Skeletal muscle cell (primary cell): ENCODE measurements at regions not wholly inside any gene's neighbourhood (a gene's known extent, or its start where the extent isn't known, plus 50 kb on each side); places are given as distances from the start of the nearest gene placed in this dataset.
"Not testable (repeated sequence)": the region's sequence is repeated elsewhere in the genome, so short reads cannot be mapped to it uniquely, and the experiment has no call there.

ENCODE experiments used
- DNase-seq: peaks from one replicate; pipeline ENCODE4 v3.0.0-alpha.2; 2010; ENCODE audit warnings: low read depth
- H3K4me3 ChIP-seq: 2 replicates; pipeline ENCODE4 v1.5.1; 2011; ENCODE audit warnings: low read depth, mild to moderate bottlenecking, control low read depth, low read length, moderate library complexity

- DNase-seq, result no peak
- no peak overlapping the region for H3K4me3 ChIP-seq
Observed at GRCh38 chr13:50179977-50180376, 164.7 kb downstream of the KCNRG start.

GRCh38 chr13:50185769-50186763 lies 170.8 kb downstream of the KCNRG start:
- not testable (repeated sequence) for H3K4me3 ChIP-seq, DNase-seq

GRCh38 chr13:50187352-50188029 lies 172.2 kb downstream of the KCNRG start:
- DNase-seq, result no peak
- no peak overlapping the region for H3K4me3 ChIP-seq

GRCh38 chr13:50188696-50189095 lies 173.5 kb downstream of the KCNRG start:
- no peak for DNase-seq

GRCh38 chr13:50189450-50189849 lies 174.2 kb downstream of the KCNRG start:
- no peak for DNase-seq

More at GRCh38 chr13:50188696-50189095, 173.5 kb downstream of the KCNRG start:
- no peak overlapping the region for H3K4me3 ChIP-seq

GRCh38 chr13:50191004-50191403 lies 175.8 kb downstream of the KCNRG start:
- no peak for DNase-seq
- no peak overlapping the region for H3K4me3 ChIP-seq

More at GRCh38 chr13:50189450-50189849, 174.2 kb downstream of the KCNRG start:
- no peak overlapping the region for H3K4me3 ChIP-seq

- DNase-seq, result no peak
- no peak overlapping the region for H3K4me3 ChIP-seq
Observed at GRCh38 chr13:50192272-50192813, 177.1 kb downstream of the KCNRG start.

- no peak overlapping the region for H3K4me3 ChIP-seq
- DNase-seq, result no peak
Observed at GRCh38 chr13:50195045-50195444, 179.8 kb downstream of the KCNRG start.

- no peak overlapping the region for H3K4me3 ChIP-seq
- no peak for DNase-seq
Observed at GRCh38 chr13:50196118-50196517, 180.9 kb downstream of the KCNRG start.

- no peak overlapping the region for H3K4me3 ChIP-seq
Observed at GRCh38 chr13:50197705-50198104, 182.5 kb downstream of the KCNRG start.

GRCh38 chr13:50198508-50198907 lies 183.3 kb downstream of the KCNRG start:
- DNase-seq, result peak; percentile 74
- no peak overlapping the region for H3K4me3 ChIP-seq

More at GRCh38 chr13:50197705-50198104, 182.5 kb downstream of the KCNRG start:
- peak; percentile 36 for DNase-seq

- DNase-seq, result no peak
- no peak overlapping the region for H3K4me3 ChIP-seq
Observed at GRCh38 chr13:50200569-50200968, 185.3 kb downstream of the KCNRG start.

GRCh38 chr13:50200988-50201387 lies 185.7 kb downstream of the KCNRG start:
- DNase-seq, result no peak
- no peak overlapping the region for H3K4me3 ChIP-seq

- H3K4me3 ChIP-seq, result no peak overlapping the region
- DNase-seq, result no peak
Observed at GRCh38 chr13:50202485-50202884, 187.2 kb downstream of the KCNRG start.

- DNase-seq, result no peak
- no peak overlapping the region for H3K4me3 ChIP-seq
Observed at GRCh38 chr13:50203256-50203941, 188.2 kb downstream of the KCNRG start.

GRCh38 chr13:50205581-50205980 lies 190.3 kb downstream of the KCNRG start:
- DNase-seq, result no peak
- H3K4me3 ChIP-seq, result no peak overlapping the region

- peak; percentile 99 for DNase-seq
- peak overlapping the region; percentile 25 for H3K4me3 ChIP-seq
Observed at GRCh38 chr13:50208826-50209335, 193.6 kb downstream of the KCNRG start.

- no peak for DNase-seq
- no peak overlapping the region for H3K4me3 ChIP-seq
Observed at GRCh38 chr13:50209631-50210030, 194.4 kb downstream of the KCNRG start.

GRCh38 chr13:50213526-50213925 lies 198.3 kb downstream of the KCNRG start:
- H3K4me3 ChIP-seq, result no peak overlapping the region
- DNase-seq, result no peak
